OCI-LY3 (cell line): ENCODE measurements at regions not wholly inside any gene's neighbourhood (a gene's known extent, or its start where the extent isn't known, plus 50 kb on each side); places are given as distances from the start of the nearest gene placed in this dataset.

Experiments
- EZH2phosphoT487 ChIP-seq: fragments of 200-600 bp; shearing (Covaris generic); IDR thresholded peaks from 2 replicates; pipeline ENCODE4 v1.6.1; 2018; ENCODE audit warnings: antibody characterized with exemption, mixed run types, low read depth
- TF ChIP-seq, protein P1 (sequence below): fragments of 200-600, 300-600 bp; sonication (generic); IDR thresholded peaks from 2 replicates; pipeline ENCODE4 v1.5.1; 2014; ENCODE audit warnings: antibody characterized with exemption, low read length, low read depth

GRCh38 chr4:120218981-120219380 lies 152.3 kb upstream of the MAD2L1 start:
- TF ChIP-seq, protein P1, sequence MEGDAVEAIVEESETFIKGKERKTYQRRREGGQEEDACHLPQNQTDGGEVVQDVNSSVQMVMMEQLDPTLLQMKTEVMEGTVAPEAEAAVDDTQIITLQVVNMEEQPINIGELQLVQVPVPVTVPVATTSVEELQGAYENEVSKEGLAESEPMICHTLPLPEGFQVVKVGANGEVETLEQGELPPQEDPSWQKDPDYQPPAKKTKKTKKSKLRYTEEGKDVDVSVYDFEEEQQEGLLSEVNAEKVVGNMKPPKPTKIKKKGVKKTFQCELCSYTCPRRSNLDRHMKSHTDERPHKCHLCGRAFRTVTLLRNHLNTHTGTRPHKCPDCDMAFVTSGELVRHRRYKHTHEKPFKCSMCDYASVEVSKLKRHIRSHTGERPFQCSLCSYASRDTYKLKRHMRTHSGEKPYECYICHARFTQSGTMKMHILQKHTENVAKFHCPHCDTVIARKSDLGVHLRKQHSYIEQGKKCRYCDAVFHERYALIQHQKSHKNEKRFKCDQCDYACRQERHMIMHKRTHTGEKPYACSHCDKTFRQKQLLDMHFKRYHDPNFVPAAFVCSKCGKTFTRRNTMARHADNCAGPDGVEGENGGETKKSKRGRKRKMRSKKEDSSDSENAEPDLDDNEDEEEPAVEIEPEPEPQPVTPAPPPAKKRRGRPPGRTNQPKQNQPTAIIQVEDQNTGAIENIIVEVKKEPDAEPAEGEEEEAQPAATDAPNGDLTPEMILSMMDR: no peak
- TF ChIP-seq EZH2phosphoT487: no peak
